H54 (cell line): ENCODE measurements at regions not wholly inside any gene's neighbourhood (a gene's known extent, or its start where the extent isn't known, plus 50 kb on each side); places are given as distances from the start of the nearest gene placed in this dataset.

Experiments
- DNase-seq: peaks from one replicate; pipeline ENCODE4 v3.0.0; 2011; ENCODE audit warnings: low spot score, mixed read lengths; ENCODE audit not compliant: insufficient read length
- FAIRE-seq: peaks from 3 replicates; lab custom pipeline; 2011; peaks lifted over from hg19 to GRCh38; lab: Jason Lieb, UNC
- POLR2A ChIP-seq: IDR thresholded peaks from 2 replicates; pipeline ENCODE4 v1.6.1; 2011; ENCODE audit warnings: low read depth, mild to moderate bottlenecking, low read length

DNA sequence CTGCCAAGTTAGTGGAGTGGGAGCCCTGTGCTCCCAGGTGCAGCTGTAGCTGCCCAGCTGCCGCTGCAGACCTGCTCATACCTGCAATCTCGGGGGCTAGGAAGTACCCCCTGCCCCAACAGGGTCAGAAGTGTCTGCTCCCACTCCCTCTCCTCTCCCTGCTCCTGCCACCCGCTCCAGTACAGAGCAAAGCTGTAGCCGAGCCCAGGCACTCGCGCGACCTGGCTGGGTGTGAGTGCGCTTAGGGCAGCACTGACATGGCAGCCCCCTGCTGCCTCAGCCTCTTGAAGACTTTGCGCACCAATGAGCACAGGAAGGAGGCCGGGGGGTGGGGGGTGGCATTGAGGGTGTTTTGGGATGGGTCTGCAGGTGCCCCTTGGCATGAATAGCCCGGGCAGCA, 1951.4 kb downstream of the SUCLG1 start:
- no peak for DNase-seq

DNA sequence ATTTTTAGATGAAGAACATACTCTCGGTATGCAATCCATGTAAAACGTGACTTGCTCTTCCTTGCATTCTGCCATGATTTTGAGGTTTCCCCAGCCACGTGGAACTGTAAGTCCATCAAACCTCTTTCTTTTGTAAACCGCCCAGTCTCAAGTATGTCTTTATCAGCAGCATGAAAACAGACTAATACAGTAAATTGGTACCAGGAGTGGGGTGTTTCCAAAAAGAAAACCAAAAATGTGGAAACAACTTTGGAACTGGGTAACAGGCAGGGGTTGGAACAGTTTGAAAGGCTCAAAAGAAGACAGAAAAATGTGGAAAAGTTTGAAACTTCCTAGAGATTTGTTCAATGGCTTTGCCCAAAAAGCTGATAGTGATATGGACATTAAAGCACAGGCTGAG, 1957.9 kb downstream of the SUCLG1 start:
- TF ChIP-seq POLR2A, result no peak
- no peak for FAIRE-seq
- DNase-seq, result no peak

More for the DNA sequence above, 1951.4 kb downstream of the SUCLG1 start:
- no peak for TF ChIP-seq POLR2A
- FAIRE-seq, result no peak

DNA sequence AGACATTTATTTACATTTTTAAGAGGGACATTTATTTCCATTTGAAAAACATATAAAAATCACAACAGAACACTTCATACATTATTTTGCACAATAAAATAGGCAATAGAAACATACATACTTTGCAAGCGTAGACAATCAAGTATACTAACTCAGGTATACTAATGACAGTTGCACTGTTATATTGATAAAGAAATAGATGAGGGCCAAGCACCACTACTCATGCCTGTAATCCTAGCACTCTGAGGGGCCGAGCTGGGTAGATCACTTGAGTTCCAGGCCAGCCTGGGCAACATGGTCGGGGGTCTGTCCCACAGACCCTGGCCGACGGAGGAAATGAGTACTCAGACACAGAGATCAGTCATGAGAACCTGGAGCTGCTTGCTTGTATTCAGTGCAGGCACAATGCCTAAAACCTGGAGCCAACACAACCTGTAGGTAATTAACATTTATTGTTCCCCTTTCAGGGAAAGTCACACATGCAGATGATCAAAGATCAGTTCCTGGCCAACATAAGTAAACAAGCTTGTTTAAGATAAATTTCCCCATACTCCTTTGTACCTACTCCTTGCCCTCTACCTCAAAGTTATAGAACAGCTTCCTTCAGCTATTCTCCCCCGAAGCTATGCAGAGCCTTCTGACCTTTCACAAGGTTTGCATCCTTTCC, 1960.2 kb downstream of the SUCLG1 start:
- no peak for TF ChIP-seq POLR2A
- FAIRE-seq, result no peak
- DNase-seq, result no peak

DNA sequence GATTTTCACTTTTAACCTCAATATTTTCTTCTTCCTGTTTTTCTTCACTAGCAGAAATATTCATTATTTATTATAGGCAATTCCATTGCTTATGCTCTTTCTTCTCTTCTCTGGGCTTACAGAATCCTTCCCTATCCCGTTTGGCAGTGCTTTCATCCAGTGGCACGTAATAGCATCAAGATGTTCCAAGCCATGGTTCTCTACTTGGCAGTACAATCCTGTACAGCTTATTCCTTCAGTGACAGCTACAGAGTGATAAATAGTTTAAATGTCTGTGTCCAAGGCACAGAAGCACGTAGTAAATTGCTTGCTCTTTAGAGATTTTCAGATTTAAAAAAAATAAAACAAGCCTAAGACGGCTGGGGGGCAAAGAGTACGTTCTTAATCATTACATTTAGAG, 1964.3 kb downstream of the SUCLG1 start:
- no peak for FAIRE-seq
- DNase-seq, result no peak
- TF ChIP-seq POLR2A, result no peak

DNA sequence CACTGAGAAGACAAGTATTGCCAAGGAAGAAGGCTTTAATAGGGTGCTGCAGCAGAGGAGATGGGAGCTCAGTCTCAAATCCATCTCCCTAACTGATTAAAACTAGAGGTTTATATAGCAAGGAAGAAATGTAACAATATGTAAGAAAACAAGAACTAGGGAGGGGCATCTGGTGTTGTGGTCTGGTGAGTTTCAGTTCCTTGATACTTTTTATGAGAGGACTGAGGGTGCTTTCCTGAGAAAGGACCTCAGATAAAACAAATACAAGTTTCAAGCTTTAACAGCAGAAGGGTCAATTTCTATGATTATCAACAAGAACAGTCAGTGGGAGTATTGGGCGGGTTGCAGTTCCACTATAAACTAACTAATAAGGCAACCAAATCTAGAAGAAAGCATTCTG, 1967.5 kb downstream of the SUCLG1 start:
- no peak for TF ChIP-seq POLR2A
- FAIRE-seq (no peak), DNase-seq (no peak)

DNA sequence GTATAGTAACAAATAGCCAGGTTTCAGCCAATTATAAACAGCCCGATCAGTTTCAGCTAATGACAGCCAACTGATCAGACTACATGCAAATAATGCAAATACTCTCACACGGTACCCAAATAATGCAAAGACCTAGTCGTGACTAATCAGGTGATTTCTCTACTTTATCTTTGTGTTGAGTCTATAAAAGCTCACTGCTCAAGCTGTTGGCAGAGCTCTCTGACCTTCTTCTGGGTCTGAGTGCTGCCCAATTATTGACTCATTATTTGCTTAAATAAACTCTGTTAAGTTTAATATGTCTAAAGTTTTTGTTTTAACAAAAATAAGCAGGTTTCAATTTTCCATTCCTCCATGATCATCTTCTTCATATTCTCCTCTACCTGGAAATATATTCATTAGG, 1971.7 kb downstream of the SUCLG1 start:
- TF ChIP-seq POLR2A, result no peak
- DNase-seq (no peak), FAIRE-seq (no peak)

DNA sequence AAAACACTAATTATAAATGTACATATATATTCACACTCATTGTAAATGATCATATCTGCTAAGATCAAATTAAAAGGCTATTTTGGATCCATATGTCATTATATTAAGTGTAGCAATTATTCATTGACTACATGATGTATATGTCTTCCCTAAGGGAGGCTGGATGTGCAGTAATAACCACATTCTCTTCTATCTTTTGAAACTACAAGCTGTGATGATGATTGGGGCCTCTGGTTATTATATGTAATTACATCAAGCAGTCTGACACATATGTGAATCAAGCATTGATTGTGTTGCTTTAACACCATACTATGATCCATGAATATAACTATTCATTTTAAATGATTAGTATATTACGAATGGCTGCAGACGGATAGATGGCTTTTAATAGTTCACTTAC, 1973.4 kb downstream of the SUCLG1 start:
- no peak for TF ChIP-seq POLR2A
- FAIRE-seq, result no peak
- no peak for DNase-seq

DNA sequence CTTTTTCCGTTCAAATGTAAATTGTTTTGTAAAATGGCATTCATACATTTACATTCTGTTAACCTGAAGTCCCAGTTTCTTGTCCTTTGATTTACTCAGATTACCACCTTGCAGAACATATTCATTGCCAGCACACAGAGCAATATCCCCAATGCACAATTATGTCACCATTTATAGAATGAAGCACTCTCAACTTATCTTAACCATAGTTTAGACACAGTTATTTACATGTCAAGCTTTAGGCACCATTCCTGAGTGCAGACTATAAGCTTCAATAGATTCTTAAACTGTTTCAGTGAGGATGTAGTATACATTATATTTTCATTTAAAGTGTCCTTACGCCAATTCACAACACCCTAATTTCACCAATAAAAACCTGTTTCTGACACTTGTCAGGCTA, 1977.9 kb downstream of the SUCLG1 start:
- no peak for TF ChIP-seq POLR2A
- DNase-seq (no peak), FAIRE-seq (no peak)

DNA sequence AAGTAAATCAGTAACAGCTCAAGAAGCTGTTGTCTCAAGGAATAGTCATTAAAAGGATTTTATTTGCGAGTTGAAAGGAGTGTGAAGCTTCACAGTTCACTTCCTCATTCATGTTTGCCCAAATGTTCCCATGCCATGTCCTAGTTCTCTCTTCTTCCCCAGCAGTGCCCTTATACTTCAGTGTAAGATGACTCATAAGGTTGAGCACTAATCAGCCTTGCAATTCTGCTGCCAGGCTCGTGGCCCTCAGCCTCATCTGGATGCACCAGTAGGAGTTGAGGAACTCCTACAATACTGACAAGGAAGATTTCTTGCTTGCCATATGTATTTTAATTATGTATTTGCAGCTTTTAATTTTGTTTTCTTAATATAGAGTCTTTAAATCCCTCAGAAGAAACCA, 1980.4 kb downstream of the SUCLG1 start:
- TF ChIP-seq POLR2A, result no peak
- FAIRE-seq (no peak), DNase-seq (no peak)

DNA sequence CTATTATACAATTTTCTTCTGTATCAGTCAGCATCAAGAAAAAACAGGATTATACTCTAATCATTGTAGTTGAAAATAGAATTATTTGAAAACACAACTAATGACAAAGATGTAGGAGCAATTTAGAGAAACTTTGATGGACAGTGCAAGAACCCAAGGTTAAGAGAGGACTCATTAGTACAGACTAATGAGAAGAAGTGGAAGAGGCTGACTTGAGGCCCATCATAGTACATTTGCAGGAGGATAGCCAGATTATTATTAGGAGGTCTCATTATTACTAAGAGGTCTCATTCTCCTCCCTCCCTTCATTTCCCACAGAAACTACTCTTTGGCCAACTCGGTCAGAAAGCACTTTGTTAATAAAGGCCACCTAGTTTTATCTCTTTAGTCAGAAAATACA, 1983.0 kb downstream of the SUCLG1 start:
- FAIRE-seq (no peak), DNase-seq (no peak)
- no peak for TF ChIP-seq POLR2A

DNA sequence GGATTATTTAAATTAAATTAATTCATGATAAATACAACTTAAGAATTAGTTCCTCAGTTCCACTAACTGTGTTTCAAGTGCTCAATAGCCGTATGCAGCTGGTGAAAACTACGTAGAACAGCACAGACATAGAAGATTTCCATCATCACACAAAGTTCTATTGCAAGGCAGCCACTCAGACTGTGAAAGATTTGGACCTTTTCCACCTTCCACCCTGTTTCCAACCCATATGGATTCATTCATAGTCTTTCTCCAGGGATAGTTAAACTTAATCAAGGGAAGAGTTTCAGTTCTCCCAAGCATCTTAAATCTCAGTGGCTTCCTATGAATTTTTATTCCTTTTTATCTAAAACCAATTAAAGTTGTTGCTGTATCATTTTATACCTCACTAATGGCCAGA, 2030.8 kb downstream of the SUCLG1 start:
- FAIRE-seq (no peak), DNase-seq (no peak)

DNA sequence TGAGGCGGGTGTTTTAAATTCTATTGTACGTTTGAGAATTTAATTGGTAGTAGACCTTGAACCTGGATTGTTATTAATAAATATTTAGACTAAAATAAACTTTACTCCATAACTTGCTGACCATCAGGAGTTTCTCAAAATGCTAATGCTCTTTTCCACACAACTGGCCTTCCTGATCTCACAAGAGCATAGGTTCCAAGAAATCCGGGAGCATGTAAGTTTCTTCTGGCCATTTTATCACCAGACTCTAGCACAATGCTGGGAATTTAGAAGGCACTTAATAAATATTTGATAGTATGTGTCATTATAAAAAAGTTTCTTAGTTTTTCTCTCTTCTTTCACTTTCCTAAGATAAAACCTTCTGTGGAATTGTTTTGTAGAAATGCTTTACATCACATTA, 2047.1 kb downstream of the SUCLG1 start:
- TF ChIP-seq POLR2A, result no peak
- FAIRE-seq (no peak), DNase-seq (no peak)

More for the DNA sequence above, 2030.8 kb downstream of the SUCLG1 start:
- TF ChIP-seq POLR2A, result no peak

DNA sequence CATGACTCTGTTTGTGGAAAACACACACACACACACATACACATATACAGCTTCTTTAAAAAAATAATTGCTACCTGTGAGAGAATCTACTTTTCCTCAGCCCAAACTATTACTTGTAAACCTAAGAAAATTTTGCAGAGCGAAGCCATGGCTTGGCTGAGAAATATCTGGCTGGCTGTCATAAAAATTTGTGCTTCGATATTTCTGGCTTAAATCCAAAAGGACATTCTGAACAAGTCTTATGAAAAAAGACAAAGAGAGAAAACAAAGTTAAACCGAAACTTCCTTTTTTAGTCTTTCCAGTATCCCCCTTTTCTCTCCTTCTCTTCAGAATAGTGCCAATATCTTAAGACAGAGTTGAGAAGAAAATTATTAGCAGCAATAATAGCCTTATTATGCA, 2048.0 kb downstream of the SUCLG1 start:
- FAIRE-seq, result no peak
- TF ChIP-seq POLR2A, result no peak
- no peak for DNase-seq

DNA sequence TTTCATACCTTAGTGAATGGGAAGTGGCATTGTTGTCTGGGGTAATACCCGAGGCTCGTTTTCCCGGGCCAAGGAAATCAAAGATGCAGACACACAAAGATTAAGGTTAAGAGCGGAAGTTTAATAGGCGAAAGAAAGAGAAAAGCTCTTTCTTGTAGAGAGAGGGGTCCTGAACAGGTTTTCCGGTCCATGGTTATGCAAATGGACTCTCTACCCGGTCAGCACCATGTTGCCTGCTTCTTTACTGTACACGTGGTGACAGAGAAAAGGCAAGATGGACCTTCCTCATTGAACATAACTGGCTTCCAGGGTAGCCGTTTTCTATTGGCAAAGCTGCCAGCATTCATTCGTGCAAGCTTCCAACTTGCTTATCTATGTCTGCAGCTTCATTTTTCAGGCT, 2063.5 kb downstream of the SUCLG1 start:
- TF ChIP-seq POLR2A, result no peak
- DNase-seq (no peak), FAIRE-seq (no peak)

DNA sequence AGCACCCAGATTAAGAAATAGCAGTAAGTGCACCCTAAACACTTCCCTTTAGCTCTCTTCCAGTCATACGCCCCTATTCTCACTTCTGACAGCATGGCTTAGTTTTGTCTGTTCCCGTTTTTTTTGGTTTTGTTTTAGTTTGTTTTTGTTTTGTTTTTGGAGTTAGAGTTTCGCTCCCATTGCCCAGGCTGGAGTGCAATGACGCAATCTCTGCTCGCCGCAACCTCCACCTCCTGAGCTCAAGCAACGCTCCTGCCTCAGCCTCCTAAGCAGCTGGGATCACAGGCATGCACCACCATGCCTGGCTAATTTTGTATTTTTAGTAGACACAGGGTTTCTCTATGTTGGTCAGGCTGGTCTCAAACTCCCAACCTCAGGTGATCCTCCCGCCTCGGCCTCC, 2067.7 kb downstream of the SUCLG1 start:
- TF ChIP-seq POLR2A, result no peak
- FAIRE-seq, result no peak
- DNase-seq, result no peak
